Trophoblast cell (in vitro differentiated cells and primary cell): ENCODE measurements at regions not wholly inside any gene's neighbourhood (a gene's known extent, or its start where the extent isn't known, plus 50 kb on each side); places are given as distances from the start of the nearest gene placed in this dataset.
"Not testable (repeated sequence)": the region's sequence is repeated elsewhere in the genome, so short reads cannot be mapped to it uniquely, and the experiment has no call there.

Source experiments
- DNase-seq, 2 donors: peaks; one replicate each; pipeline ENCODE4 v3.0.0-alpha.2; 2016
- H2AFZ ChIP-seq: 2 replicates; pipeline ENCODE4 v1.6.1; 2013; ENCODE audit warnings: low read length, moderate library complexity, mild to moderate bottlenecking; ENCODE audit not compliant: insufficient read depth, poor library complexity
- H2AK5ac ChIP-seq: 2 replicates; pipeline ENCODE4 v1.6.1; 2013; ENCODE audit warnings: mild to moderate bottlenecking, low read length
- H2BK120ac ChIP-seq: 2 replicates; pipeline ENCODE4 v1.6.1; 2013; ENCODE audit warnings: low read length, mild to moderate bottlenecking, moderate library complexity; ENCODE audit not compliant: insufficient read depth, poor library complexity
- H2BK12ac ChIP-seq: 2 replicates; pipeline ENCODE4 v1.6.1; 2013; ENCODE audit warnings: mild to moderate bottlenecking, low read length, moderate library complexity
- H2BK5ac ChIP-seq: 2 replicates; pipeline ENCODE4 v1.6.1; 2013; ENCODE audit warnings: low read length, low read depth, moderate library complexity, mild to moderate bottlenecking; ENCODE audit not compliant: poor library complexity
- H3K14ac ChIP-seq: 2 replicates; pipeline ENCODE4 v1.6.1; 2013; ENCODE audit warnings: mild to moderate bottlenecking, low read length
- H3K18ac ChIP-seq: 2 replicates; pipeline ENCODE4 v1.6.1; 2013; ENCODE audit warnings: mild to moderate bottlenecking, low read length
- H3K23ac ChIP-seq: 2 replicates; pipeline ENCODE4 v1.6.1; 2013; ENCODE audit warnings: low read length
- H3K27ac ChIP-seq: 2 replicates; pipeline ENCODE4 v1.5.1; 2013; ENCODE audit warnings: low read depth, mild to moderate bottlenecking, inconsistent platforms, low read length, moderate library complexity
- H3K27me3 ChIP-seq: 2 replicates; pipeline ENCODE4 v1.6.1; 2013; ENCODE audit warnings: inconsistent platforms, mild to moderate bottlenecking, low read length, moderate library complexity; ENCODE audit not compliant: insufficient read depth
- H3K36me3 ChIP-seq, 2 experiments: 1 replicate in 1 of 2; 2 replicates in 1 of 2; pipeline ENCODE4 v1.6.1; 2013; ENCODE audit warnings: low read length in 2 of 2, mild to moderate bottlenecking in 2 of 2, moderate library complexity in 1 of 2; ENCODE audit not compliant: insufficient read depth in 2 of 2, control insufficient read depth in 1 of 2
- H3K4ac ChIP-seq: 2 replicates; pipeline ENCODE4 v1.6.1; 2013; ENCODE audit warnings: low read depth, mild to moderate bottlenecking, low read length, moderate library complexity
- H3K4me1 ChIP-seq, 2 experiments: 1 replicate in 1 of 2; 2 replicates in 1 of 2; pipeline ENCODE4 v1.6.1; 2013; ENCODE audit warnings: low read length in 2 of 2, mild to moderate bottlenecking in 2 of 2, moderate library complexity in 1 of 2; ENCODE audit not compliant: insufficient read depth in 2 of 2, control insufficient read depth in 1 of 2
- H3K4me2 ChIP-seq: 2 replicates; pipeline ENCODE4 v1.6.1; 2013; ENCODE audit warnings: inconsistent platforms, mild to moderate bottlenecking, low read length, moderate library complexity
- H3K4me3 ChIP-seq: 2 replicates; pipeline ENCODE4 v1.5.1; 2013; ENCODE audit warnings: mild to moderate bottlenecking, low read depth, low read length, inconsistent platforms
- H3K79me1 ChIP-seq: one replicate; pipeline ENCODE4 v1.6.1; 2013; ENCODE audit warnings: low read length
- H3K79me2 ChIP-seq: 2 replicates; pipeline ENCODE4 v1.6.1; 2013; ENCODE audit warnings: low read length, mild to moderate bottlenecking; ENCODE audit not compliant: control insufficient read depth, insufficient read depth, poor library complexity
- H3K9ac ChIP-seq: 2 replicates; pipeline ENCODE4 v1.6.1; 2013; ENCODE audit warnings: mild to moderate bottlenecking, low read length
- H3K9me3 ChIP-seq: 2 replicates; pipeline ENCODE4 v1.6.1; 2013; ENCODE audit warnings: low read depth, mild to moderate bottlenecking, control low read depth, inconsistent platforms, low read length; ENCODE audit not compliant: insufficient read depth
- H4K12ac ChIP-seq: 2 replicates; pipeline ENCODE4 v1.6.1; 2013; ENCODE audit warnings: low read depth, mild to moderate bottlenecking, low read length, moderate library complexity
- H4K8ac ChIP-seq: 2 replicates; pipeline ENCODE4 v1.6.1; 2013; ENCODE audit warnings: low read depth, mild to moderate bottlenecking, low read length, moderate library complexity
- H4K91ac ChIP-seq: one replicate; pipeline ENCODE4 v1.6.1; 2013; ENCODE audit warnings: low read depth, mild to moderate bottlenecking, low read length, moderate library complexity
- WGBS: extraction: QIAGEN DNeasy Blood & Tissue Kit; methylation state at CpG from one replicate; pipeline ENCODE4 v1.1.7; 2013; ENCODE audit warnings: missing lambda C conversion rate; ENCODE audit not compliant: insufficient read length, insufficient coverage; ENCODE audit errors: extremely low coverage; 5-methylcytosine and 5-hydroxymethylcytosine counted together

GRCh38 chr2:87668361-87668760, 79.5 kb upstream of the PLGLB2 start:
- H3K9me3 ChIP-seq, H3K23ac ChIP-seq, H3K79me1 ChIP-seq, H3K9ac ChIP-seq, H3K14ac ChIP-seq, DNase-seq, H2BK5ac ChIP-seq, H3K27me3 ChIP-seq, H3K4me1 ChIP-seq, H2AFZ ChIP-seq, H3K79me2 ChIP-seq, H3K4ac ChIP-seq, H4K8ac ChIP-seq, H2BK120ac ChIP-seq, H3K4me3 ChIP-seq, H3K4me2 ChIP-seq, H4K91ac ChIP-seq, H4K12ac ChIP-seq, H2BK12ac ChIP-seq, H3K18ac ChIP-seq, H3K36me3 ChIP-seq, H3K27ac ChIP-seq, H2AK5ac ChIP-seq: not testable (repeated sequence)
- WGBS = no CpG with 5 or more reads among the region's 5 CpGs

GRCh38 chr2:87669633-87670231, 78.2 kb upstream of the PLGLB2 start:
- not testable (repeated sequence) for H3K14ac ChIP-seq

GRCh38 chr2:87672404-87672803, 75.5 kb upstream of the PLGLB2 start:
- not testable (repeated sequence) for H3K4ac ChIP-seq, H3K4me3 ChIP-seq, H2BK120ac ChIP-seq, H3K27me3 ChIP-seq, H2AK5ac ChIP-seq, H2AFZ ChIP-seq, H4K12ac ChIP-seq, H4K8ac ChIP-seq, H3K27ac ChIP-seq, H2BK5ac ChIP-seq, H3K79me2 ChIP-seq, DNase-seq, H3K4me1 ChIP-seq, H3K14ac ChIP-seq, H3K9ac ChIP-seq, H3K4me2 ChIP-seq, H3K79me1 ChIP-seq, H3K18ac ChIP-seq, H3K23ac ChIP-seq, H4K91ac ChIP-seq, H2BK12ac ChIP-seq, H3K9me3 ChIP-seq, H3K36me3 ChIP-seq
- WGBS = no CpG with 5 or more reads among the region's 4 CpGs

More at GRCh38 chr2:87669633-87670231, 78.2 kb upstream of the PLGLB2 start:
- WGBS = no CpG with 5 or more reads among the region's 8 CpGs
- not testable (repeated sequence) for H3K4me3 ChIP-seq, H2BK5ac ChIP-seq, H3K79me2 ChIP-seq, H3K36me3 ChIP-seq, H3K23ac ChIP-seq, H3K18ac ChIP-seq, H3K4ac ChIP-seq, H4K12ac ChIP-seq, H3K79me1 ChIP-seq, H3K27ac ChIP-seq, H2AFZ ChIP-seq, H2BK120ac ChIP-seq, H2BK12ac ChIP-seq, H3K27me3 ChIP-seq, H3K9me3 ChIP-seq, H3K4me1 ChIP-seq, H4K91ac ChIP-seq, H4K8ac ChIP-seq, H3K9ac ChIP-seq, H2AK5ac ChIP-seq, H3K4me2 ChIP-seq
- DNase-seq = peak in 1 of 2 donors; percentile 1

GRCh38 chr2:87674729-87675128, 73.2 kb upstream of the PLGLB2 start:
- not testable (repeated sequence) for H2BK5ac ChIP-seq, H3K9me3 ChIP-seq, H3K18ac ChIP-seq, H4K91ac ChIP-seq, H3K4me1 ChIP-seq, H3K4ac ChIP-seq, H3K79me2 ChIP-seq, DNase-seq, H2BK12ac ChIP-seq, H3K36me3 ChIP-seq, H3K27me3 ChIP-seq, H3K27ac ChIP-seq, H3K23ac ChIP-seq, H2BK120ac ChIP-seq, H3K14ac ChIP-seq, H3K9ac ChIP-seq, H3K79me1 ChIP-seq, H2AFZ ChIP-seq, H3K4me3 ChIP-seq, H4K8ac ChIP-seq, H2AK5ac ChIP-seq, H4K12ac ChIP-seq, H3K4me2 ChIP-seq
- no CpG with 5 or more reads among the region's 2 CpGs for WGBS
